ENCODE measurements at regions not wholly inside any gene's neighbourhood (a gene's known extent, or its start where the extent isn't known, plus 50 kb on each side); places are given as distances from the start of the nearest gene placed in this dataset.

GRCh38 chr2:18047213-18047611, 168.7 kb downstream of the KCNS3 start:
- Histone ChIP-seq H3K36me3 (replicated peaks in 1 of 2; ENCODE audit: control extremely low read depth in 1 of 2, control insufficient read depth in 1 of 2, extremely low read depth in 1 of 2, insufficient read depth in 2 of 2, low read length in 1 of 2) (no peaks in the 10 kb centered on the region), H3K4me1 (ENCODE audit: control insufficient read depth in 2 of 2, insufficient read depth in 2 of 2, low read length in 2 of 2) (no peaks in the 10 kb centered on the region), H3K4me2 (replicated peaks; ENCODE audit: low read depth, low read length, poor library complexity, severe bottlenecking) (no peak overlapping the region), H3K9me3 (ENCODE audit: control extremely low read depth in 1 of 3, control insufficient read depth in 2 of 3, insufficient read depth in 1 of 3, low read length in 2 of 3) (no peaks in the 10 kb centered on the region), H3K27ac (ENCODE audit: low read length in 2 of 2) (no peak overlapping the region), H3K9ac (ENCODE audit: low read length) (no peak overlapping the region), H3K79me2 (ENCODE audit: control insufficient read depth, insufficient read depth, low read length) (no peaks in the 10 kb centered on the region), H3K27me3 (replicated peaks in 1 of 4; ENCODE audit: control extremely low read depth in 1 of 4, control insufficient read depth in 3 of 4, insufficient read depth in 4 of 4, low read length in 3 of 4) (no peaks in the 10 kb centered on the region), H4K20me1 (ENCODE audit: control insufficient read depth, insufficient read depth, low read length, poor library complexity, severe bottlenecking) (no peaks in the 10 kb centered on the region), H3K4me3 (ENCODE audit: control extremely low read depth in 1 of 5, extremely low read depth in 1 of 5, insufficient read depth in 1 of 5, low read depth in 2 of 5, low read length in 4 of 5) (no peak overlapping the region), H2AFZ (ENCODE audit: insufficient read depth, low read depth, low read length, poor library complexity, severe bottlenecking) (no peak overlapping the region)
- no peak for ATAC-seq (ENCODE audit: low read depth)
- 86% methylated on average over 2 of the region's 4 CpGs for WGBS (ENCODE audit: insufficient coverage)
- Mint-ChIP-seq H3K4me3 (no peak overlapping the region), H3K9me3 (ENCODE audit: insufficient read depth) (no peaks in the 10 kb centered on the region), H3K27ac (no peak overlapping the region), H3K4me1 (no peaks in the 10 kb centered on the region), H3K27me3 (peaks cover 4% of the 10 kb centered on the region)
- POLR2A ChIA-PET, result no interaction called here
- no peak for TF ChIP-seq CTCF (IDR thresholded peaks at IDR 0.05)
- no peak for TF ChIP-seq EZH2 (IDR thresholded peaks at IDR 0.05; ENCODE audit: borderline replicate concordance, insufficient read depth, low read depth, low read length, poor library complexity, severe bottlenecking)
- CTCF ChIA-PET, result no interaction called here
- no peak for DNase-seq
- intact Hi-C loops (cut with micrococcal nuclease), result no loop called here

- no peak overlapping the region for H2AFZ ChIP-seq (ENCODE audit: insufficient read depth, low read depth, low read length, poor library complexity, severe bottlenecking)
- Mint-ChIP-seq H3K4me1 (no peaks in the 10 kb centered on the region), H3K27ac (no peak overlapping the region), H3K4me3 (no peak overlapping the region), H3K9me3 (ENCODE audit: insufficient read depth) (no peaks in the 10 kb centered on the region), H3K27me3 (peaks cover 6% of the 10 kb centered on the region)
- H3K9me3 ChIP-seq (ENCODE audit: control extremely low read depth in 1 of 3, control insufficient read depth in 2 of 3, insufficient read depth in 1 of 3, low read length in 2 of 3), result no peaks in the 10 kb centered on the region
- WGBS (ENCODE audit: insufficient coverage), result 67% methylated on average over 3 of the region's 3 CpGs
- no peak for TF ChIP-seq CTCF (IDR thresholded peaks at IDR 0.05)
- no peak for TF ChIP-seq EZH2 (IDR thresholded peaks at IDR 0.05; ENCODE audit: borderline replicate concordance, insufficient read depth, low read depth, low read length, poor library complexity, severe bottlenecking)
- ChIA-PET CTCF (no interaction called here), POLR2A (no interaction called here)
- no peak overlapping the region for H3K27ac ChIP-seq (ENCODE audit: low read length in 2 of 2)
- no peaks in the 10 kb centered on the region for H3K4me1 ChIP-seq (ENCODE audit: control insufficient read depth in 2 of 2, insufficient read depth in 2 of 2, low read length in 2 of 2)
- H3K27me3 ChIP-seq (replicated peaks in 1 of 4; ENCODE audit: control extremely low read depth in 1 of 4, control insufficient read depth in 3 of 4, insufficient read depth in 4 of 4, low read length in 3 of 4), result no peaks in the 10 kb centered on the region
- no peaks in the 10 kb centered on the region for H3K36me3 ChIP-seq (replicated peaks in 1 of 2; ENCODE audit: control extremely low read depth in 1 of 2, control insufficient read depth in 1 of 2, extremely low read depth in 1 of 2, insufficient read depth in 2 of 2, low read length in 1 of 2)
- no peaks in the 10 kb centered on the region for H3K79me2 ChIP-seq (ENCODE audit: control insufficient read depth, insufficient read depth, low read length)
- DNase-seq (no peak), ATAC-seq (ENCODE audit: low read depth) (no peak)
- H4K20me1 ChIP-seq (ENCODE audit: control insufficient read depth, insufficient read depth, low read length, poor library complexity, severe bottlenecking), result no peaks in the 10 kb centered on the region
- intact Hi-C loops (cut with micrococcal nuclease), result no loop called here
- no peak overlapping the region for H3K9ac ChIP-seq (ENCODE audit: low read length)
- no peak overlapping the region for H3K4me2 ChIP-seq (replicated peaks; ENCODE audit: low read depth, low read length, poor library complexity, severe bottlenecking)
- H3K4me3 ChIP-seq (ENCODE audit: control extremely low read depth in 1 of 5, extremely low read depth in 1 of 5, insufficient read depth in 1 of 5, low read depth in 2 of 5, low read length in 4 of 5), result no peak overlapping the region
Measured at GRCh38 chr2:18046558-18047212, 168.2 kb downstream of the KCNS3 start.

Data from B cell (primary cell).